GM23338 (cell line): ENCODE measurements at regions not wholly inside any gene's neighbourhood (a gene's known extent, or its start where the extent isn't known, plus 50 kb on each side); places are given as distances from the start of the nearest gene placed in this dataset.
"Not testable (repeated sequence)": the region's sequence is repeated elsewhere in the genome, so short reads cannot be mapped to it uniquely, and the experiment has no call there.

Experiments
- ATAC-seq: fragments of 200-7000 bp; cut with Tn5 transposase; 3 replicates; pipeline ENCODE4 v1.9.1; 2020
- DNase-seq: peaks from one replicate; pipeline ENCODE4 v3.0.0-alpha.2; 2015; ENCODE audit warnings: low spot score
- H2AFZ ChIP-seq: fragments of 200-600 bp; sonication (generic); 2 replicates; pipeline ENCODE4 v1.8.0; 2016; ENCODE audit warnings: antibody characterized with exemption, mild to moderate bottlenecking, moderate library complexity
- H3F3A ChIP-seq: fragments of 200-600 bp; sonication (generic); replicated peaks from 2 replicates; pipeline ENCODE4 v1.8.0; 2017; ENCODE audit warnings: antibody characterized with exemption, mixed run types, low read depth
- H3K27ac ChIP-seq: fragments of 200-600 bp; sonication (generic); 2 replicates; pipeline ENCODE4 v1.6.1; 2016; ENCODE audit warnings: low read depth
- H3K27me3 ChIP-seq: fragments of 200-600 bp; sonication (generic); 2 replicates; pipeline ENCODE4 v1.8.0; 2016; ENCODE audit warnings: mild to moderate bottlenecking, mixed run types, moderate library complexity; ENCODE audit not compliant: insufficient read depth
- H3K36me3 ChIP-seq: fragments of 200-600 bp; sonication (generic); 2 replicates; pipeline ENCODE4 v1.8.0; 2016; ENCODE audit warnings: mild to moderate bottlenecking; ENCODE audit not compliant: insufficient read depth
- H3K4me1 ChIP-seq: fragments of 200-600 bp; sonication (generic); 2 replicates; pipeline ENCODE4 v1.8.0; 2016; ENCODE audit warnings: mild to moderate bottlenecking, moderate library complexity; ENCODE audit not compliant: insufficient read depth
- H3K4me2 ChIP-seq: fragments of 200-600 bp; sonication (generic); 2 replicates; pipeline ENCODE4 v1.7.1; 2017; ENCODE audit warnings: mixed run types
- H3K4me3 ChIP-seq: fragments of 200-600 bp; sonication (generic); 2 replicates; pipeline ENCODE4 v1.6.1; 2016; ENCODE audit warnings: mixed run types
- H3K79me2 ChIP-seq: fragments of 200-600 bp; sonication (generic); replicated peaks from 2 replicates; pipeline ENCODE4 v1.8.0; 2017; ENCODE audit warnings: mild to moderate bottlenecking; ENCODE audit not compliant: insufficient read depth
- H3K9me2 ChIP-seq: fragments of 200-600 bp; sonication (generic); 2 replicates; pipeline ENCODE4 v1.8.0; 2017; ENCODE audit not compliant: insufficient read depth
- H4K20me1 ChIP-seq: fragments of 200-600 bp; sonication (generic); replicated peaks from 2 replicates; pipeline ENCODE4 v1.8.0; 2017; ENCODE audit warnings: mild to moderate bottlenecking; ENCODE audit not compliant: insufficient read depth
- H3K27ac Mint-ChIP-seq: 2 replicates; pipeline ENCODE4 v1.8.0; 2020; ENCODE audit warnings: inconsistent platforms, mild to moderate bottlenecking, moderate library complexity, mixed read lengths
- H3K27me3 Mint-ChIP-seq: 3 replicates; pipeline ENCODE4 v1.8.0; 2022; ENCODE audit warnings: low read depth, mild to moderate bottlenecking, moderate library complexity, mixed read lengths, inconsistent platforms; ENCODE audit not compliant: insufficient read depth, poor library complexity
- H3K36me3 Mint-ChIP-seq: 3 replicates; pipeline ENCODE4 v1.8.0; 2021; ENCODE audit warnings: low read depth, mild to moderate bottlenecking, inconsistent platforms, moderate library complexity, mixed read lengths
- H3K4me1 Mint-ChIP-seq: 3 replicates; pipeline ENCODE4 v1.8.0; 2020; ENCODE audit warnings: mild to moderate bottlenecking, inconsistent platforms, mixed read lengths
- H3K4me3 Mint-ChIP-seq: 3 replicates; pipeline ENCODE4 v1.8.0; 2021; ENCODE audit warnings: moderate library complexity, mild to moderate bottlenecking, inconsistent platforms, mixed read lengths
- H3K9me3 Mint-ChIP-seq: 3 replicates; pipeline ENCODE4 v1.8.0; 2020; ENCODE audit warnings: moderate library complexity, mild to moderate bottlenecking, inconsistent platforms, mixed read lengths
- EZH2 ChIP-seq: fragments of 200-600 bp; sonication (generic); IDR thresholded peaks from one replicate; pipeline ENCODE4 v1.8.0; 2017; ENCODE audit warnings: antibody characterized with exemption, mild to moderate bottlenecking, low read depth; ENCODE audit not compliant: unreplicated experiment
- JUNB ChIP-seq: IDR thresholded peaks from one replicate; pipeline ENCODE4 v1.6.1; 2016; ENCODE audit warnings: antibody characterized with exemption; ENCODE audit not compliant: unreplicated experiment
- STAT1 ChIP-seq: IDR thresholded peaks from one replicate; pipeline ENCODE4 v1.6.1; 2016; ENCODE audit warnings: antibody characterized with exemption; ENCODE audit not compliant: unreplicated experiment
- ZNF331 ChIP-seq: fragments of 250-450 bp; sonication (Bioruptor Pico); IDR thresholded peaks from 2 replicates; pipeline ENCODE4 v1.5.0; 2020; ENCODE audit warnings: low read depth, mild to moderate bottlenecking, moderate library complexity
- TF ChIP-seq, protein P1 (sequence below): IDR thresholded peaks from one replicate; pipeline ENCODE4 v1.6.1; 2018; ENCODE audit warnings: antibody characterized with exemption; ENCODE audit not compliant: unreplicated experiment
- TF ChIP-seq, protein P2 (sequence below): fragments of 250-450 bp; sonication (Bioruptor Pico); IDR thresholded peaks from 2 replicates; pipeline ENCODE4 v1.5.0; 2020; ENCODE audit warnings: mild to moderate bottlenecking, moderate library complexity

DNA sequence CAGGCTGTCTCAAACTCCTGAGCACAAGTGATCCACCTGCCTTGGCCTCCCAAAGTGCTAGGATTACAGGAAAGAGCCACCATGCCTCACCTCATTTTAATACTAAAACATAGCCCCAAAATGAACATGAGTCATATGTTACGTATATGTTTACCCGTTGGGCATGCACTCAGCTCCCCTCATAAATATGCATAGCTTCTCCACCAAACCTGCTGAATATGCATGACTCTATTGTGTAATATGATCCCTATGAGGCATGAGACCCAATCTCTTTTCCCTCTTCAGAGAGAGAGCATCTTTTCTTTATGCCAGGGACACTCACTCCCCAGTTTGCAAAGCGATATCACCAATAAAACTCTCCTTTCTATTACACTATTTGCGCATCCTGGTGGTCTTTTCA is 464.6 kb upstream of the USP9Y start (continued):
- TF ChIP-seq, protein P1, sequence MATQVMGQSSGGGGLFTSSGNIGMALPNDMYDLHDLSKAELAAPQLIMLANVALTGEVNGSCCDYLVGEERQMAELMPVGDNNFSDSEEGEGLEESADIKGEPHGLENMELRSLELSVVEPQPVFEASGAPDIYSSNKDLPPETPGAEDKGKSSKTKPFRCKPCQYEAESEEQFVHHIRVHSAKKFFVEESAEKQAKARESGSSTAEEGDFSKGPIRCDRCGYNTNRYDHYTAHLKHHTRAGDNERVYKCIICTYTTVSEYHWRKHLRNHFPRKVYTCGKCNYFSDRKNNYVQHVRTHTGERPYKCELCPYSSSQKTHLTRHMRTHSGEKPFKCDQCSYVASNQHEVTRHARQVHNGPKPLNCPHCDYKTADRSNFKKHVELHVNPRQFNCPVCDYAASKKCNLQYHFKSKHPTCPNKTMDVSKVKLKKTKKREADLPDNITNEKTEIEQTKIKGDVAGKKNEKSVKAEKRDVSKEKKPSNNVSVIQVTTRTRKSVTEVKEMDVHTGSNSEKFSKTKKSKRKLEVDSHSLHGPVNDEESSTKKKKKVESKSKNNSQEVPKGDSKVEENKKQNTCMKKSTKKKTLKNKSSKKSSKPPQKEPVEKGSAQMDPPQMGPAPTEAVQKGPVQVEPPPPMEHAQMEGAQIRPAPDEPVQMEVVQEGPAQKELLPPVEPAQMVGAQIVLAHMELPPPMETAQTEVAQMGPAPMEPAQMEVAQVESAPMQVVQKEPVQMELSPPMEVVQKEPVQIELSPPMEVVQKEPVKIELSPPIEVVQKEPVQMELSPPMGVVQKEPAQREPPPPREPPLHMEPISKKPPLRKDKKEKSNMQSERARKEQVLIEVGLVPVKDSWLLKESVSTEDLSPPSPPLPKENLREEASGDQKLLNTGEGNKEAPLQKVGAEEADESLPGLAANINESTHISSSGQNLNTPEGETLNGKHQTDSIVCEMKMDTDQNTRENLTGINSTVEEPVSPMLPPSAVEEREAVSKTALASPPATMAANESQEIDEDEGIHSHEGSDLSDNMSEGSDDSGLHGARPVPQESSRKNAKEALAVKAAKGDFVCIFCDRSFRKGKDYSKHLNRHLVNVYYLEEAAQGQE: no peak
- TF ChIP-seq JUNB: no peak
- TF ChIP-seq ZNF331 (CRISPR knock-in tag): no peak

GRCh38 chrY:12240326-12240725 is 460.7 kb upstream of the USP9Y start:
- not testable (repeated sequence) for H3K4me3 Mint-ChIP-seq, H3K27me3 Mint-ChIP-seq, H3K27ac Mint-ChIP-seq, H3K4me2 ChIP-seq, H3K79me2 ChIP-seq, H3K9me2 ChIP-seq, H3K4me3 ChIP-seq, H3K27ac ChIP-seq, H3K36me3 Mint-ChIP-seq, H3K36me3 ChIP-seq, H3K27me3 ChIP-seq, H3K4me1 Mint-ChIP-seq, H3K4me1 ChIP-seq, ATAC-seq, H3F3A ChIP-seq, H2AFZ ChIP-seq, H4K20me1 ChIP-seq, DNase-seq
- peaks cover 86% of the 10 kb centered on the region for H3K9me3 Mint-ChIP-seq

DNA sequence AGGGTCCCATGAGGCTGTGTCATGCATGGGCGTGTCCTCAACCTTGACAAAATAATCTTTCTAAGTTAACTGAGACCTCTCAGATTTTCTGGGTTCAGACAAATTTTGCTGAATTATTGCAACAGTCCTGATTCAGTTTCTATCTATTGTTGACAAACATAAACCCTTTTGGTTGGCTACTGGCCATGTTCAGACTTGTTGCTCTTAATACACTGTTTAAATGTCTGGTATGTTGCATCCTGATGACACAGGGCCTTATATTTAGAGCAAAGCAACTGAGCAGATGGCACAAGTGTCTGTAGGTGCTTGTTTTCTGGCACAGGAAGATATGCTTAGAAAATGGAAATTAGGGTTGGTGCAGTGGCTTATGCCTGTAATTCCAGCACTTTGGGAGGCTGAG is 456.9 kb upstream of the USP9Y start:
- Histone ChIP-seq H4K20me1 (no peaks in the 10 kb centered on the region), H2AFZ (no peak overlapping the region), H3K27me3 (no peaks in the 10 kb centered on the region), H3K4me2 (no peak overlapping the region), H3K36me3 (no peaks in the 10 kb centered on the region), H3K4me3 (no peak overlapping the region), H3K4me1 (no peaks in the 10 kb centered on the region), H3K79me2 (no peaks in the 10 kb centered on the region), H3K9me2 (no peaks in the 10 kb centered on the region), H3K27ac (no peak overlapping the region), H3F3A (no peaks in the 10 kb centered on the region)
- no peak for DNase-seq
- H3K36me3 Mint-ChIP-seq: peaks cover 3% of the 10 kb centered on the region; the same call in 1 of the 3 replicates
- no peaks in the 10 kb centered on the region for H3K27me3 Mint-ChIP-seq
- no peak for ATAC-seq
- H3K4me3 Mint-ChIP-seq: no peak overlapping the region
- no peaks in the 10 kb centered on the region for H3K4me1 Mint-ChIP-seq
- no peak overlapping the region for H3K27ac Mint-ChIP-seq
- peaks cover 80% of the 10 kb centered on the region for H3K9me3 Mint-ChIP-seq
- no peak for TF ChIP-seq JUNB
- TF ChIP-seq, protein P1: no peak
- no peak for TF ChIP-seq STAT1
- TF ChIP-seq, protein P2, sequence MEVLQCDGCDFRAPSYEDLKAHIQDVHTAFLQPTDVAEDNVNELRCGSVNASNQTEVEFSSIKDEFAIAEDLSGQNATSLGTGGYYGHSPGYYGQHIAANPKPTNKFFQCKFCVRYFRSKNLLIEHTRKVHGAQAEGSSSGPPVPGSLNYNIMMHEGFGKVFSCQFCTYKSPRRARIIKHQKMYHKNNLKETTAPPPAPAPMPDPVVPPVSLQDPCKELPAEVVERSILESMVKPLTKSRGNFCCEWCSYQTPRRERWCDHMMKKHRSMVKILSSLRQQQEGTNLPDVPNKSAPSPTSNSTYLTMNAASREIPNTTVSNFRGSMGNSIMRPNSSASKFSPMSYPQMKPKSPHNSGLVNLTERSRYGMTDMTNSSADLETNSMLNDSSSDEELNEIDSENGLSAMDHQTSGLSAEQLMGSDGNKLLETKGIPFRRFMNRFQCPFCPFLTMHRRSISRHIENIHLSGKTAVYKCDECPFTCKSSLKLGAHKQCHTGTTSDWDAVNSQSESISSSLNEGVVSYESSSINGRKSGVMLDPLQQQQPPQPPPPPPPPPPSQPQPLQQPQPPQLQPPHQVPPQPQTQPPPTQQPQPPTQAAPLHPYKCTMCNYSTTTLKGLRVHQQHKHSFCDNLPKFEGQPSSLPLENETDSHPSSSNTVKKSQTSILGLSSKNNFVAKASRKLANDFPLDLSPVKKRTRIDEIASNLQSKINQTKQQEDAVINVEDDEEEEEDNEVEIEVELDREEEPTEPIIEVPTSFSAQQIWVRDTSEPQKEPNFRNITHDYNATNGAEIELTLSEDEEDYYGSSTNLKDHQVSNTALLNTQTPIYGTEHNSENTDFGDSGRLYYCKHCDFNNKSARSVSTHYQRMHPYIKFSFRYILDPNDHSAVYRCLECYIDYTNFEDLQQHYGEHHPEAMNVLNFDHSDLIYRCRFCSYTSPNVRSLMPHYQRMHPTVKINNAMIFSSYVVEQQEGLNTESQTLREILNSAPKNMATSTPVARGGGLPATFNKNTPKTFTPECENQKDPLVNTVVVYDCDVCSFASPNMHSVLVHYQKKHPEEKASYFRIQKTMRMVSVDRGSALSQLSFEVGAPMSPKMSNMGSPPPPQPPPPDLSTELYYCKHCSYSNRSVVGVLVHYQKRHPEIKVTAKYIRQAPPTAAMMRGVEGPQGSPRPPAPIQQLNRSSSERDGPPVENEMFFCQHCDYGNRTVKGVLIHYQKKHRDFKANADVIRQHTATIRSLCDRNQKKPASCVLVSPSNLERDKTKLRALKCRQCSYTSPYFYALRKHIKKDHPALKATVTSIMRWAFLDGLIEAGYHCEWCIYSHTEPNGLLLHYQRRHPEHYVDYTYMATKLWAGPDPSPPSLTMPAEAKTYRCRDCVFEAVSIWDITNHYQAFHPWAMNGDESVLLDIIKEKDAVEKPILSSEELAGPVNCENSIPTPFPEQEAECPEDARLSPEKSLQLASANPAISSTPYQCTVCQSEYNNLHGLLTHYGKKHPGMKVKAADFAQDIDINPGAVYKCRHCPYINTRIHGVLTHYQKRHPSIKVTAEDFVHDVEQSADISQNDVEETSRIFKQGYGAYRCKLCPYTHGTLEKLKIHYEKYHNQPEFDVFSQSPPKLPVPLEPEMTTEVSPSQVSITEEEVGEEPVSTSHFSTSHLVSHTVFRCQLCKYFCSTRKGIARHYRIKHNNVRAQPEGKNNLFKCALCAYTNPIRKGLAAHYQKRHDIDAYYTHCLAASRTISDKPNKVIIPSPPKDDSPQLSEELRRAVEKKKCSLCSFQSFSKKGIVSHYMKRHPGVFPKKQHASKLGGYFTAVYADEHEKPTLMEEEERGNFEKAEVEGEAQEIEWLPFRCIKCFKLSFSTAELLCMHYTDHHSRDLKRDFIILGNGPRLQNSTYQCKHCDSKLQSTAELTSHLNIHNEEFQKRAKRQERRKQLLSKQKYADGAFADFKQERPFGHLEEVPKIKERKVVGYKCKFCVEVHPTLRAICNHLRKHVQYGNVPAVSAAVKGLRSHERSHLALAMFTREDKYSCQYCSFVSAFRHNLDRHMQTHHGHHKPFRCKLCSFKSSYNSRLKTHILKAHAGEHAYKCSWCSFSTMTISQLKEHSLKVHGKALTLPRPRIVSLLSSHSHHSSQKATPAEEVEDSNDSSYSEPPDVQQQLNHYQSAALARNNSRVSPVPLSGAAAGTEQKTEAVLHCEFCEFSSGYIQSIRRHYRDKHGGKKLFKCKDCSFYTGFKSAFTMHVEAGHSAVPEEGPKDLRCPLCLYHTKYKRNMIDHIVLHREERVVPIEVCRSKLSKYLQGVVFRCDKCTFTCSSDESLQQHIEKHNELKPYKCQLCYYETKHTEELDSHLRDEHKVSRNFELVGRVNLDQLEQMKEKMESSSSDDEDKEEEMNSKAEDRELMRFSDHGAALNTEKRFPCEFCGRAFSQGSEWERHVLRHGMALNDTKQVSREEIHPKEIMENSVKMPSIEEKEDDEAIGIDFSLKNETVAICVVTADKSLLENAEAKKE: no peak
- TF ChIP-seq EZH2: no peak
- no peak for TF ChIP-seq ZNF331 (CRISPR knock-in tag)
